Hepatocyte (in vitro differentiated cells): ENCODE measurements at regions not wholly inside any gene's neighbourhood (a gene's known extent, or its start where the extent isn't known, plus 50 kb on each side); places are given as distances from the start of the nearest gene placed in this dataset.

Experiments
- DNase-seq: peaks from one replicate; pipeline ENCODE4 v3.0.0-alpha.2; 2016; ENCODE audit warnings: low spot score
- H2AFZ ChIP-seq: fragments of 200-600 bp; sonication (generic); 2 replicates; pipeline ENCODE4 v1.6.0; 2016; ENCODE audit warnings: antibody characterized with exemption, mild to moderate bottlenecking
- H3K27ac ChIP-seq: fragments of 200-600 bp; sonication (generic); 2 replicates; pipeline ENCODE4 v1.5.1; 2016; ENCODE audit warnings: mild to moderate bottlenecking
- H3K27me3 ChIP-seq: fragments of 200-600 bp; sonication (generic); 2 replicates; pipeline ENCODE4 v1.6.1; 2016
- H3K36me3 ChIP-seq: fragments of 200-600 bp; sonication (generic); replicated peaks from 2 replicates; pipeline ENCODE4 v1.5.1; 2016; ENCODE audit warnings: low read depth; ENCODE audit not compliant: insufficient read depth
- H3K4me1 ChIP-seq: fragments of 200-600 bp; sonication (generic); 2 replicates; pipeline ENCODE4 v1.5.1; 2016; ENCODE audit warnings: mild to moderate bottlenecking, moderate library complexity; ENCODE audit not compliant: insufficient read depth
- H3K4me2 ChIP-seq: fragments of 200-600 bp; sonication (generic); 2 replicates; pipeline ENCODE4 v1.6.0; 2016
- H3K4me3 ChIP-seq: fragments of 200-600 bp; sonication (generic); 2 replicates; pipeline ENCODE4 v1.5.1; 2016; ENCODE audit warnings: mild to moderate bottlenecking
- H3K79me2 ChIP-seq: fragments of 200-600 bp; sonication (generic); 2 replicates; pipeline ENCODE4 v1.6.0; 2017; ENCODE audit warnings: mild to moderate bottlenecking
- H3K9me2 ChIP-seq: fragments of 200-600 bp; sonication (generic); replicated peaks from 2 replicates; pipeline ENCODE4 v1.6.0; 2017; ENCODE audit warnings: mild to moderate bottlenecking; ENCODE audit not compliant: insufficient read depth
- H3K9me3 ChIP-seq: fragments of 200-600 bp; sonication (generic); 2 replicates; pipeline ENCODE4 v1.5.1; 2016; ENCODE audit warnings: low read depth, mild to moderate bottlenecking
- H4K20me1 ChIP-seq: fragments of 200-600 bp; sonication (generic); 2 replicates; pipeline ENCODE4 v1.6.0; 2016; ENCODE audit warnings: mild to moderate bottlenecking; ENCODE audit not compliant: insufficient read depth, poor library complexity, severe bottlenecking
- EZH2 ChIP-seq: fragments of 200-600 bp; sonication (generic); IDR thresholded peaks from 2 replicates; pipeline ENCODE4 v1.6.1; 2016; ENCODE audit warnings: antibody characterized with exemption, mild to moderate bottlenecking, borderline replicate concordance
- EZH2phosphoT487 ChIP-seq: fragments of 200-600 bp; sonication (generic); IDR thresholded peaks from one replicate; pipeline ENCODE4 v1.6.1; 2018; ENCODE audit warnings: antibody characterized with exemption, mild to moderate bottlenecking, low read depth, moderate library complexity; ENCODE audit not compliant: unreplicated experiment, severe bottlenecking
- WGBS: methylation state at CpG from one replicate; pipeline ENCODE4 v1.1.6; 2016; ENCODE audit warnings: low lambda C conversion rate; ENCODE audit errors: missing lambda C conversion rate; 5-methylcytosine and 5-hydroxymethylcytosine counted together
- TF ChIP-seq, protein P1 (sequence below): fragments of 200-600 bp; sonication (generic); IDR thresholded peaks from 2 replicates; pipeline ENCODE4 v1.5.1; 2016; ENCODE audit warnings: antibody characterized with exemption, mild to moderate bottlenecking; ENCODE audit not compliant: poor library complexity

DNA sequence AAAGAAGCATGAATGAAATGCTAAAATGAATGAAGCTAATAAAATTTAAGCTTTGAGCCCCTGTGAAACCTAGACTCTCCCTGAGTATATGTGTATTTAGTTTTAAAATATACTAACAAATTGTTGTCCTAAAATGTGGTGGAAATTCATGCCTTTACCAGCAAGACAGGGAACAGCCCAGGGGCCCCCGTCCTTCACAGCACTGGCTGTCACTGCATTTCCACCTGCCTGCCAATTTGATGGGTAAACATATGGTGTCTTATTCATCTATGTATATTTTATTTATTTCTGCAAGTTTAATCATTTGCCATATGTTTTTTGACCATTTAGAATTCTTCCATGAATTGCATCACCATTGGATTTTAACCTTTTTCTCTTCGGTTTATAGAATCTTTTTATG is 463.7 kb upstream of the NBEA start:
- Histone ChIP-seq H3K4me1 (no peaks in the 10 kb centered on the region), H4K20me1 (no peaks in the 10 kb centered on the region), H3K36me3 (no peaks in the 10 kb centered on the region), H3K9me3 (no peaks in the 10 kb centered on the region), H3K4me2 (no peak overlapping the region), H3K27me3 (no peaks in the 10 kb centered on the region), H3K27ac (no peak overlapping the region), H3K79me2 (no peaks in the 10 kb centered on the region), H3K9me2 (no peaks in the 10 kb centered on the region), H2AFZ (no peak overlapping the region), H3K4me3 (no peak overlapping the region)
- no peak for DNase-seq
- 87% methylated on average over 2 of the region's 2 CpGs for WGBS
- TF ChIP-seq, protein P1, sequence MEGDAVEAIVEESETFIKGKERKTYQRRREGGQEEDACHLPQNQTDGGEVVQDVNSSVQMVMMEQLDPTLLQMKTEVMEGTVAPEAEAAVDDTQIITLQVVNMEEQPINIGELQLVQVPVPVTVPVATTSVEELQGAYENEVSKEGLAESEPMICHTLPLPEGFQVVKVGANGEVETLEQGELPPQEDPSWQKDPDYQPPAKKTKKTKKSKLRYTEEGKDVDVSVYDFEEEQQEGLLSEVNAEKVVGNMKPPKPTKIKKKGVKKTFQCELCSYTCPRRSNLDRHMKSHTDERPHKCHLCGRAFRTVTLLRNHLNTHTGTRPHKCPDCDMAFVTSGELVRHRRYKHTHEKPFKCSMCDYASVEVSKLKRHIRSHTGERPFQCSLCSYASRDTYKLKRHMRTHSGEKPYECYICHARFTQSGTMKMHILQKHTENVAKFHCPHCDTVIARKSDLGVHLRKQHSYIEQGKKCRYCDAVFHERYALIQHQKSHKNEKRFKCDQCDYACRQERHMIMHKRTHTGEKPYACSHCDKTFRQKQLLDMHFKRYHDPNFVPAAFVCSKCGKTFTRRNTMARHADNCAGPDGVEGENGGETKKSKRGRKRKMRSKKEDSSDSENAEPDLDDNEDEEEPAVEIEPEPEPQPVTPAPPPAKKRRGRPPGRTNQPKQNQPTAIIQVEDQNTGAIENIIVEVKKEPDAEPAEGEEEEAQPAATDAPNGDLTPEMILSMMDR, result no peak
- TF ChIP-seq EZH2phosphoT487 (no peak), EZH2 (no peak)

DNA sequence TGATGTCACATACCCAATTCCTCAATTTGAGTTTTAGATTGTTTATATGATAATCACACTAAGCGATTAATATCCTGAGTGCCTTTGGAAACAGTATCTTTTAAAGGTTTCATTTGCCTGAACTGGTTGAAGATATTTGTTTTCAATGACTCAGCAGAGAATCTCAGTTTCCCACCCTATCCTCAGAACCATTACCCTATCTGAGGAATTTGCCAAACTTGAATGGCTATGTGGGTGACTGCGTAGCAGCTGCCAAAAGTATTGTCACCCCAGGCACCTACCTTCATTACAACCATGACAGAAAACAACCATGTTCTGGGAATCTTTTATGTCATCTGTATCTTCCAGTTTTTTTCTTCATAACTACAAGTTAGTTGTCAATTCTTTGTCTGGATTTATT is 440.1 kb upstream of the NBEA start:
- H3K79me2 ChIP-seq, result no peaks in the 10 kb centered on the region
- no peak for DNase-seq
- WGBS, result 87% methylated on average over 2 of the region's 2 CpGs
- H4K20me1 ChIP-seq, result no peaks in the 10 kb centered on the region
- no peak overlapping the region for H2AFZ ChIP-seq
- TF ChIP-seq EZH2phosphoT487 (no peak), EZH2 (no peak)
- TF ChIP-seq, protein P1, result no peak
- H3K4me2 ChIP-seq, result no peak overlapping the region
- no peaks in the 10 kb centered on the region for H3K9me3 ChIP-seq
- no peaks in the 10 kb centered on the region for H3K27me3 ChIP-seq
- no peak overlapping the region for H3K27ac ChIP-seq
- no peaks in the 10 kb centered on the region for H3K9me2 ChIP-seq
- H3K36me3 ChIP-seq, result no peaks in the 10 kb centered on the region
- no peak overlapping the region for H3K4me3 ChIP-seq
- H3K4me1 ChIP-seq, result no peaks in the 10 kb centered on the region

DNA sequence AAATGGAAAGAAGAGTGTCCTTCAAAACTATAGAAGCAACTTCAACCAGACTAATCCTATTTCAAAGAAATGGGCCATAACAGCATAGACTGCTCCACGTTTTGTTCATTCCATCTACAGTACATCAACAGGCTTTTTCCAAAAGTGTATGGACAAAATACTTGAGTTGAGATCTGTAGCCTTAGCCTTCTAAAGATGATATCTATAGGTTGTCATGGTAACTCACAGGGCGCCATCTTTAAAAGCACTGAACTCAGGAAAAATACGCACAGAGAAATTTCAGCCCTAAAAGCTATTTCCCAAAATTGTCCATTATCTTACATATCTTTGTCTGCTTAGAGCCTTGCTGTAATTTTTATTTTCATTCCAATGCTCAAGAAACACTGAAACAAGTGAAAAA is 439.4 kb upstream of the NBEA start:
- Histone ChIP-seq H3K4me1 (no peaks in the 10 kb centered on the region), H3K27ac (no peak overlapping the region), H3K9me3 (no peaks in the 10 kb centered on the region), H3K36me3 (no peaks in the 10 kb centered on the region), H4K20me1 (no peaks in the 10 kb centered on the region), H3K27me3 (no peaks in the 10 kb centered on the region), H3K79me2 (no peaks in the 10 kb centered on the region), H2AFZ (no peak overlapping the region), H3K4me3 (no peak overlapping the region), H3K9me2 (no peaks in the 10 kb centered on the region), H3K4me2 (no peak overlapping the region)
- DNase-seq, result no peak
- 96% methylated on average over 3 of the region's 3 CpGs for WGBS
- no peak for TF ChIP-seq EZH2
- TF ChIP-seq, protein P1, result no peak
- no peak for TF ChIP-seq EZH2phosphoT487

DNA sequence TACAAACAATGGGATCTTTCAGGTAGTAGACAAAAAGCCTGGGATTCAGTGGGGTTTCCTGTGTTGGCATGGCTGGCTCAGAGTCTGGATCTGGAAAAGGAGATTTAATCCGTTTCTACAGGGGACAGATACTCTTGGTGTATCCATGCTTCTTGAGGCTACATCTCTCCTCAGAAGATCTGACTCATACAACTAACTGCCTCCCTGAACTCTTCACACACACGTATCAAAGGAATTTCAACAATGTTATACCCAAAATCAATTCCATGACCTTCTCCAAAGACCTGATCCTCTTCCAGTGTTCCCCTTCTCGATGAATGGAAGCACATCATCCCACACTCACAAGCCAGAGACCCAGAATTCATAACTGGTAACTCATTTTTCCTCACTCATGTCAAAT is 435.3 kb upstream of the NBEA start:
- no peaks in the 10 kb centered on the region for H3K4me1 ChIP-seq
- DNase-seq, result no peak
- no peak overlapping the region for H3K4me2 ChIP-seq
- no peak overlapping the region for H3K4me3 ChIP-seq
- H4K20me1 ChIP-seq, result no peaks in the 10 kb centered on the region
- TF ChIP-seq, protein P1, result no peak
- no peak for TF ChIP-seq EZH2
- no peak for TF ChIP-seq EZH2phosphoT487
- H3K79me2 ChIP-seq, result no peaks in the 10 kb centered on the region
- H2AFZ ChIP-seq, result no peak overlapping the region
- WGBS, result 82% methylated on average over 3 of the region's 3 CpGs
- no peaks in the 10 kb centered on the region for H3K9me3 ChIP-seq
- H3K27me3 ChIP-seq, result no peaks in the 10 kb centered on the region
- no peaks in the 10 kb centered on the region for H3K36me3 ChIP-seq
- no peaks in the 10 kb centered on the region for H3K9me2 ChIP-seq
- no peak overlapping the region for H3K27ac ChIP-seq
